Gastrocnemius medialis (tissue), 4 donors: ENCODE measurements at regions not wholly inside any gene's neighbourhood (a gene's known extent, or its start where the extent isn't known, plus 50 kb on each side); places are given as distances from the start of the nearest gene placed in this dataset.

Experiments
- ATAC-seq, 2 donors: fragments of 150-250 bp; one replicate each; pipeline ENCODE4 v1.9.1; 2016
- DNase-seq, 2 donors: peaks; one replicate each; pipeline ENCODE4 v3.0.0-alpha.2; 2019
- H3K27ac ChIP-seq, 4 donors: fragments of 200-600 bp; sonication (generic); 1 replicate in 1 of 4; 2 replicates in 3 of 4; pipeline ENCODE4 v1.5.1; 2016 to 2018; ENCODE audit warnings: mild to moderate bottlenecking in 2 of 4, moderate library complexity in 1 of 4
- H3K27me3 ChIP-seq, 3 donors: fragments of 200-600 bp; sonication (generic) in 2 of 3; 1 replicate in 1 of 3; 2 replicates in 2 of 3; pipeline versions ENCODE4 v1.5.1 to v1.6.0; 2016 to 2019; ENCODE audit warnings: mild to moderate bottlenecking in 1 of 3, moderate library complexity in 1 of 3
- H3K36me3 ChIP-seq, 2 donors: fragments of 200-600 bp; sonication (generic) in 1 of 2; one replicate each; pipeline ENCODE4 v1.5.1; 2017 to 2018
- H3K4me1 ChIP-seq, 2 donors: fragments of 200-600 bp; sonication (generic) in 1 of 2; one replicate each; pipeline ENCODE4 v1.5.1; 2016 to 2017; ENCODE audit warnings: mild to moderate bottlenecking in 2 of 2
- H3K4me3 ChIP-seq, 4 donors: fragments of 200-600 bp; sonication (generic) in 3 of 4; 1 replicate in 1 of 4; 2 replicates in 3 of 4; pipeline ENCODE4 v1.5.1; 2016 to 2019; ENCODE audit warnings: mild to moderate bottlenecking in 2 of 4
- H3K9me3 ChIP-seq, 3 donors: fragments of 200-600 bp; sonication (generic) in 2 of 3; 1 replicate in 1 of 3; 2 replicates in 2 of 3; pipeline ENCODE4 v1.5.1; 2016 to 2019
- POLR2A ChIP-seq, 2 donors: fragments of 450-650 bp; IDR thresholded peaks; one replicate each; pipeline ENCODE4 v1.6.1; 2017; ENCODE audit warnings: antibody characterized with exemption in 2 of 2, mild to moderate bottlenecking in 2 of 2, moderate library complexity in 2 of 2
- in situ Hi-C, 4 donors: fragments of 200-750 bp; cut with MboI; loops; one replicate each; pipeline versions ENCODE4 v1.15.0 to v1.8.0; 2017; ENCODE audit warnings: low sequenced_read_pairs in 4 of 4
- intact Hi-C: fragments of 100-400 bp; cut with DNase I; formaldehyde crosslinking; loops from one replicate; pipeline ENCODE4 v1.15.1; 2023; ENCODE audit warnings: low total_unique reads
- TF ChIP-seq, protein P1 (sequence below), 5 experiments: fragments of 450-650 bp in 3 of 5; fragments of 200-600 bp in 2 of 5; sonication (generic) in 2 of 5; IDR thresholded peaks in 4 of 5; conservative IDR thresholded peaks in 1 of 5; 1 replicate in 4 of 5; 2 replicates in 1 of 5; pipeline ENCODE4 v1.5.1; 2016 to 2019; ENCODE audit warnings: antibody characterized with exemption in 5 of 5, mild to moderate bottlenecking in 3 of 5, moderate library complexity in 3 of 5

- intact Hi-C loops (no loop called here), in situ Hi-C loops (no loop called here)
- no peak for ATAC-seq
- no peaks in the 10 kb centered on the region for H3K4me1 ChIP-seq
- DNase-seq, result no peak
- no peaks in the 10 kb centered on the region for H3K27me3 ChIP-seq
- no peak overlapping the region for H3K27ac ChIP-seq
- no peaks in the 10 kb centered on the region for H3K9me3 ChIP-seq
- no peaks in the 10 kb centered on the region for H3K36me3 ChIP-seq
- H3K4me3 ChIP-seq, result no peak overlapping the region
- TF ChIP-seq, protein P1, sequence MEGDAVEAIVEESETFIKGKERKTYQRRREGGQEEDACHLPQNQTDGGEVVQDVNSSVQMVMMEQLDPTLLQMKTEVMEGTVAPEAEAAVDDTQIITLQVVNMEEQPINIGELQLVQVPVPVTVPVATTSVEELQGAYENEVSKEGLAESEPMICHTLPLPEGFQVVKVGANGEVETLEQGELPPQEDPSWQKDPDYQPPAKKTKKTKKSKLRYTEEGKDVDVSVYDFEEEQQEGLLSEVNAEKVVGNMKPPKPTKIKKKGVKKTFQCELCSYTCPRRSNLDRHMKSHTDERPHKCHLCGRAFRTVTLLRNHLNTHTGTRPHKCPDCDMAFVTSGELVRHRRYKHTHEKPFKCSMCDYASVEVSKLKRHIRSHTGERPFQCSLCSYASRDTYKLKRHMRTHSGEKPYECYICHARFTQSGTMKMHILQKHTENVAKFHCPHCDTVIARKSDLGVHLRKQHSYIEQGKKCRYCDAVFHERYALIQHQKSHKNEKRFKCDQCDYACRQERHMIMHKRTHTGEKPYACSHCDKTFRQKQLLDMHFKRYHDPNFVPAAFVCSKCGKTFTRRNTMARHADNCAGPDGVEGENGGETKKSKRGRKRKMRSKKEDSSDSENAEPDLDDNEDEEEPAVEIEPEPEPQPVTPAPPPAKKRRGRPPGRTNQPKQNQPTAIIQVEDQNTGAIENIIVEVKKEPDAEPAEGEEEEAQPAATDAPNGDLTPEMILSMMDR (IDR thresholded peaks at IDR 0.05 in 4 of 5, conservative IDR thresholded peaks at IDR 0.05 in 1 of 5), result no peak
- no peak for TF ChIP-seq POLR2A (IDR thresholded peaks at IDR 0.05)
Observed at GRCh38 chr3:95246413-95246812, 1183.6 kb downstream of the NSUN3 start.

DNA sequence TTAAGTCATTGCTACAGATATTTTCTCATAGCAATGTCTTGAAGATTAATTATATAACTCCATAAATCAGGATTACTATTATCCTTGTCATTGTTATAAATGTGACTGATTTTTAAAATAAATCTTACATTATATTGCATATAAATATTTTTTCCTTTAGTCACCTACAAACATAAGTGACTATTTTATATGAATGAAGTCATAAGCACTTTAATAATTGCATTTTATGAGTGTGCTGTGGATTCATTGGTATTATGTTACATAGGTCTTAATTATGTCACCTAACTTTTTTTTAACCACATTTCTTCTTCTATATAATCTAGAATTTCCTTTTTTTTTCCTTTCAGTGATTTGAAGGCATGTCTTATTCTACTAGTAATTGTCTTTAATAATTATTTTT lies 1191.2 kb downstream of the NSUN3 start:
- DNase-seq (no peak), ATAC-seq (no peak)
- TF ChIP-seq, protein P1 (IDR thresholded peaks at IDR 0.05 in 4 of 5, conservative IDR thresholded peaks at IDR 0.05 in 1 of 5), result no peak
- no peak for TF ChIP-seq POLR2A (IDR thresholded peaks at IDR 0.05)
- Histone ChIP-seq H3K27ac (no peak overlapping the region), H3K4me3 (no peak overlapping the region), H3K36me3 (no peaks in the 10 kb centered on the region), H3K4me1 (no peaks in the 10 kb centered on the region), H3K27me3 (no peaks in the 10 kb centered on the region), H3K9me3 (no peaks in the 10 kb centered on the region)
- intact Hi-C loops (no loop called here), in situ Hi-C loops (no loop called here)

- ATAC-seq (no peak), DNase-seq (no peak)
- no peaks in the 10 kb centered on the region for H3K9me3 ChIP-seq
- H3K27me3 ChIP-seq, result no peaks in the 10 kb centered on the region
- H3K36me3 ChIP-seq, result no peaks in the 10 kb centered on the region
- in situ Hi-C loops, result no loop called here
- no peak overlapping the region for H3K27ac ChIP-seq
- intact Hi-C loops, result no loop called here
- no peaks in the 10 kb centered on the region for H3K4me1 ChIP-seq
- no peak for TF ChIP-seq POLR2A (IDR thresholded peaks at IDR 0.05)
- no peak overlapping the region for H3K4me3 ChIP-seq
Observed at GRCh38 chr3:95254758-95255157, 1191.9 kb downstream of the NSUN3 start.

GRCh38 chr3:95265129-95265528 lies 1202.3 kb downstream of the NSUN3 start:
- no peaks in the 10 kb centered on the region for H3K36me3 ChIP-seq
- in situ Hi-C loops (no loop called here), intact Hi-C loops (no loop called here)
- H3K27me3 ChIP-seq, result no peaks in the 10 kb centered on the region
- no peaks in the 10 kb centered on the region for H3K4me1 ChIP-seq
- no peaks in the 10 kb centered on the region for H3K9me3 ChIP-seq
- H3K4me3 ChIP-seq, result no peak overlapping the region
- ATAC-seq, result no peak
- TF ChIP-seq, protein P1 (IDR thresholded peaks at IDR 0.05 in 4 of 5, conservative IDR thresholded peaks at IDR 0.05 in 1 of 5), result no peak
- TF ChIP-seq POLR2A (IDR thresholded peaks at IDR 0.05), result no peak
- no peak for DNase-seq
- H3K27ac ChIP-seq, result no peak overlapping the region

GRCh38 chr3:95271395-95271794 lies 1208.5 kb downstream of the NSUN3 start:
- in situ Hi-C loops, result no loop called here

More at GRCh38 chr3:95271395-95271794, 1208.5 kb downstream of the NSUN3 start:
- Histone ChIP-seq H3K4me3 (no peak overlapping the region), H3K4me1 (no peaks in the 10 kb centered on the region), H3K27me3 (no peaks in the 10 kb centered on the region), H3K27ac (no peak overlapping the region), H3K36me3 (no peaks in the 10 kb centered on the region), H3K9me3 (no peaks in the 10 kb centered on the region)
- TF ChIP-seq, protein P1 (IDR thresholded peaks at IDR 0.05 in 4 of 5, conservative IDR thresholded peaks at IDR 0.05 in 1 of 5), result no peak
- no peak for TF ChIP-seq POLR2A (IDR thresholded peaks at IDR 0.05)
- intact Hi-C loops, result no loop called here
- ATAC-seq (no peak), DNase-seq (no peak)
